GM18867 (cell line): ENCODE measurements at regions not wholly inside any gene's neighbourhood (a gene's known extent, or its start where the extent isn't known, plus 50 kb on each side); places are given as distances from the start of the nearest gene placed in this dataset.
"Not testable (repeated sequence)": the region's sequence is repeated elsewhere in the genome, so short reads cannot be mapped to it uniquely, and the experiment has no call there.

Source experiments
- ATAC-seq: cut with Tn5 transposase; IDR thresholded peaks from one replicate; pipeline ENCODE4 v1.9.1; 2021; ENCODE audit warnings: mild to moderate bottlenecking, moderate library complexity; ENCODE audit not compliant: unreplicated experiment

DNA sequence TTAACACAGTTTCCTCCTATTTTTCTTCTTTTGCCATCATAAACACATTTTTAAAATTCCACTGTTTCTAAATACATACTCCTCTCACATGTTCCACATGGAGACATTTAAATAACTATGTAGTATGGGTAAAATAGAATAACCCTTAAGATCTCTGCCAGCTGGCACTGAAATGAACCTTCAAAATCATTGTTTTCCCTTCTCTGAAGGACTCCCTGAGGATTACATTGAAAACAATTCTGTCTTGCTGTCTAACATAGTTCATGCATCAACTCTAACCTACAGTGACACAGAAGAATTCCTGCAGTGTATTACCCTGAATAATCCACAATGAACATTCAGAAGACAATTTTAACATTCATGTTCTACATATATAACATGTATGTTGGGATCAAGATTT is 1361.8 kb upstream of the CITED2 start:
- ATAC-seq, result no peak

DNA sequence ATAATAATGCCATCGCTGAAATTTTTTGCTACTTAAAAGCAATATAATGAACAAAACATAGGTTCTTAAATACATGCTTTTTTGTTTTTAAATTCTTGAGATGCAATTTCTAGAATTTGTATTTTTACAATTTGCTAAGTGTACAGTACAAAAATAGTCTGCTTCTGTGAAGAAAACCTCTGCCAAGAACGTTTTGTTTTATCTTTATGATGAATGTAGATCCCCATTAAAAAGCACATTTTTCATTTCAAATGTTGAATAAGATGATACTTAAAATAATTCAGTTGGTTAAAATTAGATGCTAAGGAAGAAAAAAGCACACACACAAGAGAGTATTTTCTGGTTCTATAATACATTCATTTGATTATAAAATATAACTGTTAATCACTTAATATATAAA is 1358.5 kb upstream of the CITED2 start:
- no peak for ATAC-seq

DNA sequence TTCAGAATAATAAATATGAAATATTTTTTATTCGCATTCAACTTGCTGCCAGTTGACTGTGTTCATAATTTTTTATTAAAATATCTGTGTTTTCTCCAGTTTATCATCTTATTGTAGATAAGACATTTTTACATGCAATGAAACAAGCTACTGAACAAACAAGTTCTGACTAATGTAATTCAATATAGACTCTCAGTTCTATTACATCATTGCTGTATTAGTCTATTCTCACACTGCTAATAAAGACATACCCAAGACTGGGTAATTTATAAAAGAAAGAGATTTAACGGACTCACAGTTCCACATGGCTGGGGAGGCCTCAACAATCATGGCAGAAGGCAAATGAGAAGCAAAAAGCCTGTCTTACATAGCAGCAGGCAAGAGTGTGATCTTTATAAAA is 1357.7 kb upstream of the CITED2 start:
- ATAC-seq, result no peak

DNA sequence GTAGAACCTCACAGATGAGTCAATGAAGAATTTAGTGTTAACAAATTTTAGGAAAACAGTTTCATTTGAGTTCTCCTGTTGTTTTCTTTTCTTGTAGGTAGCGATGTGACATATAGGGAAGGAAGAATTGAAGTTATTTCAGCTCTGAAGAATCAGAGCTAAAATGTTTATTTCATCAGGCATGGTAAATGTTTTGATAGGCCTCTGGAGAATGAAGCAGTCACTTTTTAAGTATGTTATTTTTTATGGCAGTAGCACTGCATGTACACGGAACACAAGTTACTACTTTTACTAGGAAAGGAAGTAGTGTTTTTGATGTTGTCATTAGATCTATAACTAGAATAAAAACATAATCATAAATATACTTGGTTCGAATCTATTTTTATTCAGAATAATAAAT is 1357.3 kb upstream of the CITED2 start:
- ATAC-seq, result no peak

DNA sequence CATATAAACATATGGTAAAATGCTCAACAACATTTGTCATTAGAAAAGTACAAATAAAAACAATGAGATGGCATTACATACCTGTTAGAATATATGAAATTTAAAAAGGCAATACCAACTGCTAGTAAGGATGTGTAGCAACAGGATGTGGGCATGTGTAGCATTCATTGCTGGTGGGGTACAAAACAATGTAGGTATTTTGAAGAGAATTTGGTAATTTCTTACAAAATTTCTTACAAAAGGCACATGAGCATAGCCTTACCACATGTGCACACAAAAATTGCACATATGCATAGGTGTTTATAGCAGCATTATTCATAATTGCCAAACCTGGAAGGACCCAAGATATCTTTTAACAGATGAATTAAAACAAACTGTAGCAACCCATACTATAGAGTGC is 1355.1 kb upstream of the CITED2 start:
- ATAC-seq, result no peak

DNA sequence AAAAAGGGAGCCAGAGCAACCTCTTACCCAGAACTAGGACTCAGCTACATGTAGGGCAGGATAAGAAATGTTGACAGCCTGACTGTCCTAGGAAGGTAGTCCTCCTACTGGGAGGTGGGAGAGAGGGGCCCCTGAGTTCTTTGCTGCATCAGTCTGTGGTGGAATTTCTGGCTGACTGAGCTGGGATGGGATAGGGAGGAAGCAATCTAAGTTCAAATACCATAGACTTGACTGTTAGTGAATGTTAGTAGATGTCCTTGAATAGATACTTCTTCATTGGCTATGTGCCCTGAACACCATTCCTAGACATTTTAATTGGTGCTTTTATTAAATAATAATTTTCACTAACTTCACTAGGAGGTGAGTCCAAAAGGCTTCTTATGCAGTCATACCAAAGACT is 1343.6 kb upstream of the CITED2 start:
- ATAC-seq, result no peak

DNA sequence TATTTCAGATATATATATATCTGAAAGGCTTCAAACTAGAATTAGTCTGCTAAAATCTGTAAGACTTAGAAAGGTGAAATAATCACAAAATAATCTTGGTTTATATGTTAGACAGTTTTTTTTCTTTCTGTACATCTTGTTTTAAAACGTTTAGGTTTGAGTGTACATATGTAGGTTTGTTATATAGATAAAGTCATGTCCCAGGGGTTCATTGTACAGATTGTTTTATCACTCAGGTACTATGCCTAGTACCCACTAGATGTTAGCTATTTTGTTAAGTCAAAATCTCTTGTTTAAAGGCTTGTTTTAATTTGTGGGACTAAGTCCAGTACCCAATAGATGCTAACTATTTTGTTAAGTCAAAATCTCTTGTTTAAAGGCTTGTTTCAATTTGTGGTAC is 1339.0 kb upstream of the CITED2 start:
- no peak for ATAC-seq

DNA sequence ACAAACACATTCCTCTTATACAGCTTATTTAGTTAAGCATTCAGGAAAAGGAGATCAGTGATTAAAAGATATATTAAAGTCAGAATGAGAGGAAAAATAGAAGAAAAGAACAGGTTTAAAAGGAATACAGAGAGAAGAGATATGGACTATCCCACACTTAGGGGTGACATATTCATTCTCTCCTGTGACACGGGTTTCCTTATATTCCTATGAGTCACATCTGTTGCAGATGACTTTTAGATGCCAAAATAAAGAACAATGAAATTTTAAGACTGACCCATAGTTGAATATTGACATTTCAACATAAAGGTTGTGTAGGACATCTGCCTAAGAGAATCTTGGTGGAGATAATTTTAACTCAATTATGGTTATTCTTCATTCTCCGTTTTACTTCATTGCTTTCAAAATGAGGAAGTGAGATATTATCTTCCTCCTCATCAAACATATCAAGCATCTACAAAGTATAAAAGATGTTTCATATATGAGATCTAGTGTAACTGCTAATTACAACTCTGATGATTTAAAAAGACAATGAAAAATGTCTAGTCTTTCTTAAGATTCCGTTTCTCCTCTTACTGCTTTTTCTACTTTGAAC is 1336.7 kb upstream of the CITED2 start:
- ATAC-seq, result peak; percentile 61

DNA sequence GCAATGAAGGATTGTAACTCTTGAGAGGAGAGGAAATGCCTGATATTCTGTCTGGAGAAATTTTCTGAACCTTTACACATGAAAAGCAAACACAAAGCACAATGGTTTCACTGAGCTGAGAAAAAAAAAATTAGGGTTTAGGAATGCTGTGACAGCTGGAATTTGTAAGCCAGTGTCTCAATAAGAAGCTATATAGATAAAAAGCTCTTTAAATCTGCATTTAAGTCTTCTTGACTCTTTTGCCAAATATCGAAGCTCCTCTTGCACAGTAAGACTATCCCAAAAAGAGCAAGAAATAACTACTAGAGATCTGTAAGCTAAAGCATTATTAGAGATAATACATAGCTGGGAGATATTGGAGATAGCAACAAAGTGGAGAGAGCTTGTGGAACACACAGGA is 1334.0 kb upstream of the CITED2 start:
- no peak for ATAC-seq

DNA sequence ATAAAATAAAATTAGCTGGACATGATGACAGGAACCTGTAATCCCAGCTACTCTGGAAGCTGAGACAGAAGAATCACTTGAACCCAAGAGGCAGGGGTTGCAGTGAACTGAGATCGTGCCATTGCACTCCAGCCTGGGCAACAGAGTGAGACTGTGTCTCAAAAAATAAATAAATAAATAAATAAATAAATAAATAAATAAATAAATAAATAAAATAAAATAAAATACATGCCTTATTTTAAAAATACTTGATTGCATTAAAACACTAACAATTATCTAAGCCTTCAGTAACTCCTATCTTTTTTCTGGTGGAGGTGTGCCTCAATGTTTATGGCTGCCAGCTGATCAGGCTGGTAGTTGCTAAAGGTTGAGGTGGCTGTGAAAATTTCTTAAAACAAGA is 1329.6 kb upstream of the CITED2 start:
- not testable (repeated sequence) for ATAC-seq

DNA sequence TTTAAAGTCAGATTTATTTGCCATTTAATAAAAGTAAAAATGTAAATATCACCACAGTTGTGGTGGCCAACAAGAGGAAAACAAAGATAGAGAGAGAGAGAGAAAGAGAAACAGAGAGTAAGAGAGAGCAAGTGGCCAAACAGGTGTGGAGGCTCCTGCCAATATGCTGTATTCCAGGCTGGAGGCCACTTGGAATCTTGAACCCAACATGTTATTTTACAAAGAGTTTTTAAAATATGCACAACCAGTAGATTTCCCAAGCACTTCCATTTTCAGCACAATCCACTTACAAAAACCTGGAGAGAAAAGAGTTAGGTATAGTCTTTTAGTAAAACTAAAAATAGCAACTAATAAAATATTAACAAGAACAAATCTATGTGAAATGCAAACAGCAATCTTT is 1323.1 kb upstream of the CITED2 start:
- ATAC-seq, result no peak

DNA sequence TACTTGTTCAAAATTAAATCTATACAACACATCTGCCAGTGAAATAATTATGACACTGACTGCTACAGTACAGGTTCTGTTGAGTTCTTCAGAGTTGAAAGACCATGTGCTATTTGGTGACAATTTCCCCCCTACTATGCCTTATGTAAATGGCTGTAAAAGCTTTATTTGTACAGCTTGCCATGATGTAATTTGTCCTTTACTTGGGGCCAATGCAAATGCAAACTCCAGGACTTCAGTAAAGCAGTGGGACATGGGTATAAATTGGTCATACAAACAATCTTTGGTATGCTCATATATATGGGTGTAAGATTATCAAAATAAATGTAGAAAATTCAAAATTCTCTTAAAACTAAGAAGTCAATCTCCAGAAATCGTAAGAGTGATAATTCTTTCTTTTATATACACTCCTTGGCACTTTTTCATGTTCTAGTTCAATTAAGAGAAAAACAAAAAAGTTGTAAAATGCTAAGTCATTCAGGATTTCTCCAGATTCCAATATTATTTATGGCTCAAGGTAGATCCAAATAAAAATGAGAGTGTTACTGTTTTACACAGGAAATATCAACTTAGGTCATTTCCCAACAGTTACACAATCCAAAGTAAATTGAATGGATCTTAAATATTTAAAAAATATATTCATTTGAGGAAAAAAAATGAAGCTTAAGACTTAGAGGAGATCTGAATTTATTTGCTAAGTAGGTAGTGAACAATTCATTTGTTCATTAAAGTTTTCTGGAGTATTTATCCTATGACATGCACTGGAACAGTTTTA is 1310.5 kb upstream of the CITED2 start:
- ATAC-seq, result no peak

DNA sequence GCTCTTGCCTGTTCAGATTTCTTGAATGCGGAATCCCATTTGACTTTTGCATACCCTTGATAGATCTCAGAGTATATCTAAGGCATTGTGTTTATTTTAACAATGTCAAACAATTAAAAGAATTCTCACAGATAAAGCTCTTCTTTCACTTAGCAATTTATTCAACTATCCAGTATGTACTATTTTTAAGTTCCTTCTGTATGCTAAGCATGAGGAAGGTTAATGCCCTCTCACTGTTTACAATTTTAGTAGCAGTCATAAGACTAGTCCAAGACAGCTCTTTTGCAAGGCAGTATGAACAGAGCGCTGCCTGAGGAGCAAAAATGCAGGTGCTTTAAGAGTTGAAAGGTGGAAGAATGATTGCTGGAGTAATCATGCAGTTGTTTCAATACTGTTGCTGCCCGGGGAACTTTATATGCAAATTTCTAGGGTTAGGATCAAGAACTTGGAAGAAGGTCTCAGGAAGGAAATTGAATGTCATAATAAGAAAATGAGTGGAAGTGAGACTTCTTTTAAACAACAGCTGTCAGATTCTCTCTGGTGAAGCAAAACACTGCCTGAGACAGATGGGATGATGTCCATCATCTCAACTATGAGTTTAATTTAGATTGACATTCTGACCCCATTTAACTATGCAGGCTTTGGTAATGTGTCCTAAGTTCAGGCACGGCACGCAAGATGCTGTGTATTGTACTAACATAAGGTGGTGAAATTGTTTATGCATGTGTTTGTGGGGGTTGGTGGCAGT is 1303.5 kb upstream of the CITED2 start:
- no peak for ATAC-seq

DNA sequence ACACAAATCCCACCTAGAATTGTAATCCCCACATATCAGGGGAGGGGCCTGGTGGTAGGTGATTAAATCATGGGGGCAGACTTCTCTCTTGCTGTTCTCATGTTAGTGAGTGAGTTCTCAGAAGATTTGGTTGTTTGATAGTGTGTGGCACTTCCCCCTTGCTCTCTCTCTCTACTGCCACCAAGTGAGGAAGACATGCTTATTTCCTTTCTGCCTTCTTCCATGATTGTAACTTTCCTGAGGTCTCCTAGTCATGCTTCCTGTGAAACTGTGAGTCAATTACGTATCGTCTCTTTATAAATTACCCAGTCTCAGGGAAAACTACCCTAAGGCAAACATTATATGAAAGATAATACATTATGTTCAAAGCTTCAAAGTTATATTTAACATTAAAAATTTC is 1297.5 kb upstream of the CITED2 start:
- ATAC-seq, result no peak

DNA sequence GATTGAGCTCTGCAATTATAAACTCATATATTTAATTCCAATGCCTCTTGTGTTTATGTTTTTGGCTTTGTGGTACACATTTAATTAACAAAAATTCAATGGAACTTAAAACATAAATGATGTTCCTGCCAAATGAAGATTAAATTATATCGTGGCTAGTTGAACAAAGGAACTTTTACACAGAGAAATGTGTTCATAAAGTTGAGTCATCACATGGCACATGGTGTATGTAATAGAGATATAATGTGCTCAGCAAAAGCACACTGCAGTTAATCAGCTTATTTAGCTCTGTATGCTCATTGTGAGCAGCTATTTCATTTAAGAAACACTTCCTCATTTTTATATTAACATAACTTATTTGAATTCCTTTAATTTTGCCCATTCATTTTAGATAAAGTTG is 1295.6 kb upstream of the CITED2 start:
- no peak for ATAC-seq

DNA sequence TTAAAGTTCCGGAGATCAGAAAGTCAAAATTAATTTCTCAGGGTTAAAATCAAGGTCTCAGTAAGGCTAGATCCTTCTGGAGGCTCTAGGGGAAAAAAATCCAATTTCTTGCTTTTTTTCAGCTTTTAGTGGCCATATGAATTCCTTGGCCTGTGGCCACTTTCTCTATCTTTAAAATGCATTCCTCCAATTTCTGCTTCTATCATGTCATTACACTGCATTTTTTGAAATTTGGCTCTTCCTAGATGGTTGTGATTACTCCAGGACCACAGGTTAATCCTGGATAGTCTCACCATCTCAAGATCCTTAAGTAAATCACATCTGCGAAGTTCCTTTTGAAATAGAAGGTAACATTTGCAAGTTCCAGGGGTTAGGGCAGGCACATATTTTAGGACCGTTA is 1294.9 kb upstream of the CITED2 start:
- no peak for ATAC-seq

DNA sequence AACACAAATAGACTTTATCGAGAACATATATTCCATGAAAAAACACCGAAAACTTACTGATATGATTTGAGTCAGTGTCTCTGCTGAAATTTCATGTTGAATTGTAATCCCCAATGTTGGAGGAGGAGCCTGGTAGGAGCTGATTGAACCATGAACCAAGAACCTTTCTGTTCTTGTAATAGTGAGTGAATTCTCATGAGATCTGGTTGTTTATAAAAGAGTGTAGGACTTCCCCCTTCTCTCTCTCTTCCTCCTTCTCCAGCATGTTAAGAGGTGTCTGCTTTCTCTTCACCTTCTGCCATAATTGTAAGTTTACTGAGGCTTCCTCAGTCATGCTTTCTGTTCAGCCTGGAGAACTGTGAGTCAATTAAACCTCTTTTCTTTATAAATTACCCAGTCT is 1289.3 kb upstream of the CITED2 start:
- ATAC-seq, result no peak

DNA sequence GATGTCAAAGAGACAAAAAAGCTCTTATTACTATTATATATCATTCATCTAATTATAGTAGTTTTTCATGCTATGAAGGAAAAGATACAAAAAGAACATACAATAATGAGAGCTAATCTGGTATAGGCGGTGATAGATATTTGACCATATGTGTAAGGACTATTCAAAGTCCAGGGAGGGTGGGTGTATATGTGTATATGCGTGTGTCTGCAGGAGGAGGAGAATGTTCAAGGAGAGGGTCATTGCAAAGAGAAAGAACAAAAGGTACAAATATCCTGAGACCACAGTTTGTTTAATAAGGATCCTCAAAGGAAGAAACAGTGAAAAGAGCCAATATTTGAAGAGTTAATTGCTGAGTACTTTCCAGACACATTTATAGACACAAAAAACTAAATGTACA is 1288.6 kb upstream of the CITED2 start:
- no peak for ATAC-seq

DNA sequence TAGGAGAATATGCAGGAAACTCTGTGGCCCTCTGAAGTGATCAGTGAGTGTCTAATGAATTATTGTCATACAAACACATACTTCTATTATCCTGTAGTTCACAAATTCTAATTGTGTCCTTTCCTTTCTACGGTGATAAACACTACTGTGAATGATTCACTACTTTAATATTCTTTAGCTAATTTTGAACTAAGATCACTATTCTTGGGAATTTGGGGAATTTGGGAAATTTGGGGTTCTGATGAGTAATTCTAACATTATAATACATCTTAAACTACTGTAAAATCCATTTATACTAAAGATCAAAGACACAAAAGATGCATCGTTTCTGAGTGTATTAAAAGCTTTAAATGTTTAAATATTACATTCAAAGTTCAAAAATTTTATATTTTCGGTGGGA is 1287.2 kb upstream of the CITED2 start:
- ATAC-seq, result no peak

DNA sequence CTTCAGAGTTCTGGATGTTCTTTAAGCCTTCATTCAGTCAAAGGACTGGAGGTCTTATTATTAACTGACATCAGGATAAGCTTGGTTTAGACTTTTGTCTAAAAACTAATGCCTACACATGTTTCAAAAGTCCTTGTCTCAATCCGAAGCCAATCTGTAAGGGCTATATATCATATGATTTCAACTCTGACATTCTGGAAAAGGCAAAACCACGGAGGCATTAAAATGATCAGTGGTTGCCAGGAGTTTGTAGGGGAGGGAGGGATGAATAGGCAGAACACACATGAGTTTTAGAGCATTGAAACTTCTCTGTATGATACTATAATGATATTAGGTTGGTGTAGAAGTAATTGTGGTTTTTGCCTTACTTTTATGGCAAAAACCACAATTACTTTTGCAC is 1285.8 kb upstream of the CITED2 start:
- no peak for ATAC-seq

DNA sequence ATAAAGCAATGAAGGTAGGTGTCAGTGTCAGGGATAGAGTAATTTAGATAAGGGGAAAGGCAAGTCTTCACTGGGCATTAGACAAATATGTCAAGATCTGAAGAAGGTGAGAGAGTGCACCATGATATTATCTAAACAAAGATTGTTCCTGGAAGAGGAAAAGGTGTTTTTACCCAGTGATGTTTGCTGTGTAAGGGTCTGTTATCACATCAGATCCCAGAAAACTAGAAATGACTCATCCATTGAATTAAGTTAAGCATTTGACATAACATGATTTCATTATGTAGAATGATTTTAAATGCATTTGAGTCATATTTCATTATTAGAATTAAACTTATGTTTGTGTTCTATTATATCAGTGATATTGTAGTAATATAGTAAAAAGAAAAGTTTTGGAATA is 1279.5 kb upstream of the CITED2 start:
- no peak for ATAC-seq

DNA sequence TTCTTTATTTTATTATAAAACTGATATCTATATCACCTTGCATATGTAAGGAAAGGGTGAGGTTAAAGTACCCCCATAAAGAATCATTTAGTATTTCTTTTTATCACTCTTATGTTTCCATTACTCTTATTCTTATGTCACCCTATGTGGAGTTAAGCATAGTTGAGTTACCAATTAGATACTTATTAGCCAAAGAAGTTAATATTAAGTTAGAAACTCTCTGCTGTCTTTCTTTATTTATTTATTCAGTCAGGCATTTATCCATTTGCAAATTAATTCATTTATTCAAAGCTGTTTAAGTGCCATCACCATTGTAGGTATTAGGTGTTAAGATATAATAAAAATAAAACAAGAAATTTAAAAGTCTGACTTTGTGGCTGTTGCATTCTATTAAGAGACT is 1279.1 kb upstream of the CITED2 start:
- no peak for ATAC-seq
